IMR-90 (cell line): ENCODE measurements at regions not wholly inside any gene's neighbourhood (a gene's known extent, or its start where the extent isn't known, plus 50 kb on each side); places are given as distances from the start of the nearest gene placed in this dataset.
A peak's percentile ranks its signal among the peaks of the same experiment; 100 is the strongest.

Experiments
- ATAC-seq: fragments of 200-7000 bp; cut with Tn5 transposase; 2 replicates; pipeline ENCODE4 v1.9.1; 2020; ENCODE audit warnings: low read depth, mild to moderate bottlenecking, moderate library complexity
- BruUV-seq: library from RNA; stranded (reverse); fragments of 400-500 nt; replicated peaks from 2 replicates; lab custom pipeline; 2021; lab: Mats Ljungman, UMichigan
- CTCF ChIA-PET: fragments of 300-600 bp; formaldehyde crosslinking; extraction: SDS; loops from one replicate; lab custom pipeline; 2021; ENCODE audit warnings: antibody characterized with exemption; lab: Yijun Ruan, JAX
- POLR2A ChIA-PET: fragments of 300-600 bp; sonication (Branson Sonifier 250); formaldehyde crosslinking; loops from one replicate; lab custom pipeline; 2022; ENCODE audit warnings: antibody characterized with exemption; ENCODE audit not compliant: unreplicated experiment; lab: Charles Lee
- DNase-seq: peaks from one replicate; pipeline ENCODE4 v3.0.0; 2013
- H2AFZ ChIP-seq: replicated peaks from 2 replicates; pipeline ENCODE3; 2013; ENCODE audit warnings: low read length, mild to moderate bottlenecking; ENCODE audit not compliant: poor library complexity
- H2AK5ac ChIP-seq: 2 replicates; pipeline ENCODE4 v1.6.1; 2013; ENCODE audit warnings: low read depth, low read length, inconsistent platforms
- H2AK9ac ChIP-seq: replicated peaks from 2 replicates; pipeline ENCODE3; 2013; ENCODE audit warnings: mild to moderate bottlenecking, low read depth, low read length, moderate library complexity; ENCODE audit not compliant: poor library complexity
- H2BK120ac ChIP-seq: 2 replicates; pipeline ENCODE4 v1.6.1; 2013; ENCODE audit warnings: low read depth, low read length, inconsistent platforms
- H2BK15ac ChIP-seq: 3 replicates; pipeline ENCODE4 v1.6.1; 2013; ENCODE audit warnings: low read depth, low read length, inconsistent platforms
- H2BK20ac ChIP-seq: 2 replicates; pipeline ENCODE4 v1.6.1; 2013; ENCODE audit warnings: low read depth, mild to moderate bottlenecking, inconsistent platforms, low read length, moderate library complexity
- H2BK5ac ChIP-seq: 2 replicates; pipeline ENCODE4 v1.6.1; 2013; ENCODE audit warnings: mild to moderate bottlenecking, low read depth, low read length, inconsistent platforms; ENCODE audit not compliant: poor library complexity, severe bottlenecking
- H3K14ac ChIP-seq: replicated peaks from 2 replicates; pipeline ENCODE4 v1.6.1; 2013; ENCODE audit warnings: low read depth, low read length, inconsistent platforms
- H3K18ac ChIP-seq: 2 replicates; pipeline ENCODE4 v1.6.1; 2013; ENCODE audit warnings: low read depth, low read length, control low read depth
- H3K23ac ChIP-seq: 2 replicates; pipeline ENCODE4 v1.6.1; 2013; ENCODE audit warnings: low read depth, low read length, inconsistent platforms
- H3K27ac ChIP-seq: 2 replicates; pipeline ENCODE4 v1.5.1; 2013; ENCODE audit warnings: mild to moderate bottlenecking, control low read depth, low read length; ENCODE audit not compliant: insufficient read depth
- H3K27me3 ChIP-seq: 2 replicates; pipeline ENCODE4 v1.6.1; 2013; ENCODE audit warnings: low read length; ENCODE audit not compliant: control insufficient read depth, insufficient read depth
- H3K36me3 ChIP-seq: 2 replicates; pipeline ENCODE4 v1.6.1; 2013; ENCODE audit warnings: low read length, mixed read lengths; ENCODE audit not compliant: control insufficient read depth, insufficient read depth
- H3K4ac ChIP-seq: 2 replicates; pipeline ENCODE4 v1.6.1; 2013; ENCODE audit warnings: low read depth, low read length, inconsistent platforms
- H3K4me1 ChIP-seq: 2 replicates; pipeline ENCODE4 v1.6.1; 2013; ENCODE audit warnings: low read length, mixed read lengths; ENCODE audit not compliant: control insufficient read depth, insufficient read depth
- H3K4me2 ChIP-seq: 2 replicates; pipeline ENCODE4 v1.6.1; 2013; ENCODE audit warnings: low read depth, mild to moderate bottlenecking, control low read depth, low read length, moderate library complexity
- H3K4me3 ChIP-seq: 2 replicates; pipeline ENCODE4 v1.5.1; 2013; ENCODE audit warnings: low read depth, mild to moderate bottlenecking, control low read depth, low read length, moderate library complexity; ENCODE audit not compliant: insufficient read depth
- H3K56ac ChIP-seq: 2 replicates; pipeline ENCODE4 v1.6.1; 2013; ENCODE audit warnings: low read length, inconsistent platforms; ENCODE audit not compliant: insufficient read depth; ENCODE audit errors: extremely low read depth
- H3K79me1 ChIP-seq, 2 experiments: 2 replicates each; pipeline ENCODE4 v1.6.1; 2013; ENCODE audit warnings: low read length in 2 of 2, inconsistent platforms in 1 of 2, low read depth in 1 of 2
- H3K9ac ChIP-seq: 2 replicates; pipeline ENCODE4 v1.6.1; 2013; ENCODE audit warnings: low read depth, low read length, control low read depth
- H3K9me1 ChIP-seq: 2 replicates; pipeline ENCODE4 v1.6.1; 2013; ENCODE audit warnings: low read length, inconsistent platforms; ENCODE audit not compliant: insufficient read depth
- H3K9me3 ChIP-seq: 2 replicates; pipeline ENCODE4 v1.6.1; 2013; ENCODE audit warnings: low read length; ENCODE audit not compliant: control insufficient read depth, insufficient read depth
- H4K20me1 ChIP-seq: 2 replicates; pipeline ENCODE4 v1.6.1; 2013; ENCODE audit warnings: low read length, inconsistent platforms; ENCODE audit not compliant: insufficient read depth
- H4K5ac ChIP-seq: 2 replicates; pipeline ENCODE4 v1.6.1; 2013; ENCODE audit warnings: mild to moderate bottlenecking, low read depth, low read length, control low read depth
- H4K8ac ChIP-seq, 2 experiments: 2 replicates each; pipeline ENCODE4 v1.6.1; 2013; ENCODE audit warnings: low read depth in 2 of 2, low read length in 2 of 2, control low read depth in 1 of 2, inconsistent platforms in 1 of 2
- H4K91ac ChIP-seq: 2 replicates; pipeline ENCODE4 v1.6.1; 2013; ENCODE audit warnings: low read depth, low read length, inconsistent platforms; ENCODE audit not compliant: insufficient read depth
- BHLHE40 ChIP-seq: fragments of 150-350 bp; IDR thresholded peaks from 2 replicates; pipeline ENCODE4 v1.6.1; 2016; ENCODE audit warnings: mild to moderate bottlenecking, low read depth, low read length
- CEBPB ChIP-seq: IDR thresholded peaks from 2 replicates; pipeline ENCODE4 v1.6.1; 2012; ENCODE audit warnings: low read depth, low read length, improper control_type of control experiment
- CTCF ChIP-seq: conservative IDR thresholded peaks from 2 replicates; pipeline ENCODE4 v1.5.1; 2012; ENCODE audit warnings: mild to moderate bottlenecking, low read depth, low read length, improper control_type of control experiment
- MAZ ChIP-seq: IDR thresholded peaks from 2 replicates; pipeline ENCODE4 v1.6.1; 2012; ENCODE audit warnings: low read depth, mild to moderate bottlenecking, low read length, improper control_type of control experiment, moderate library complexity, borderline replicate concordance
- MXI1 ChIP-seq: IDR thresholded peaks from 2 replicates; pipeline ENCODE4 v1.6.1; 2012; ENCODE audit warnings: low read depth, mild to moderate bottlenecking, low read length, moderate library complexity, borderline replicate concordance
- NFE2L2 ChIP-seq: fragments of 150-350 bp; IDR thresholded peaks from 2 replicates; pipeline ENCODE4 v1.6.1; 2016; ENCODE audit warnings: low read depth, mild to moderate bottlenecking, low read length
- RAD21 ChIP-seq: IDR thresholded peaks from 2 replicates; pipeline ENCODE4 v1.6.1; 2012; ENCODE audit warnings: low read length, improper control_type of control experiment
- SMC3 ChIP-seq: fragments of 150-350 bp; IDR thresholded peaks from 2 replicates; pipeline ENCODE4 v1.6.1; 2016; ENCODE audit warnings: low read depth, mild to moderate bottlenecking, antibody characterized with exemption, low read length, moderate library complexity
- WGBS, 2 experiments: methylation state at CpG; one replicate each; pipeline versions ENCODE4 v1.1.5 to v1.1.7; 2013; ENCODE audit warnings: missing lambda C conversion rate in 2 of 2; ENCODE audit not compliant: insufficient read length in 1 of 2; ENCODE audit errors: extremely low coverage in 2 of 2; 5-methylcytosine and 5-hydroxymethylcytosine counted together
- dilution Hi-C: fragments of 300-500 bp; cut with HindIII; formaldehyde crosslinking; loops from one replicate; pipeline ENCODE4 v1.14.3; 2018; ENCODE audit warnings: low sequenced_read_pairs; ENCODE audit not compliant: unreplicated experiment
- in situ Hi-C: fragments of 300-500 bp; cut with MboI; formaldehyde crosslinking; loops from 3 replicates; pipeline ENCODE4 v1.14.3; 2019; ENCODE audit warnings: low sequenced_read_pairs, inconsistent platforms, mixed read lengths
- intact Hi-C: fragments of 100-400 bp; cut with micrococcal nuclease; formaldehyde crosslinking; loops from 2 replicates; pipeline ENCODE4 v1.10.0; 2022

GRCh38 chr6:169831450-169832246 is 80.2 kb downstream of the ERMARD start:
- dilution Hi-C loops (no loop called here), intact Hi-C loops (loop anchor here (1.0 to 10.0 kb wide), 3 partner anchors 463 to 699 kb away; partner anchors contain the start of gene DLL1), in situ Hi-C loops (loop anchor here (5.0 kb wide), 1 partner anchor 686 kb away; no protein-coding TSS in a partner anchor)
- Histone ChIP-seq H4K8ac (no peak overlapping the region), H3K4me1 (no peaks in the 10 kb centered on the region), H3K56ac (no peak overlapping the region), H3K79me1 (no peaks in the 10 kb centered on the region), H2AK9ac (no peak overlapping the region), H3K18ac (no peak overlapping the region), H3K14ac (no peak overlapping the region), H3K27ac (no peak overlapping the region), H3K9ac (no peak overlapping the region), H2AK5ac (no peak overlapping the region), H4K91ac (no peak overlapping the region), H3K4me2 (no peak overlapping the region), H3K4ac (no peak overlapping the region), H4K20me1 (no peaks in the 10 kb centered on the region), H3K9me3 (no peaks in the 10 kb centered on the region), H2AFZ (peak overlapping the region; percentile 80), H3K4me3 (no peak overlapping the region), H3K23ac (no peak overlapping the region), H2BK120ac (no peak overlapping the region), H2BK5ac (no peak overlapping the region), H3K9me1 (no peaks in the 10 kb centered on the region), H2BK15ac (no peak overlapping the region), H2BK20ac (no peak overlapping the region), H4K5ac (no peak overlapping the region), H3K36me3 (no peaks in the 10 kb centered on the region), H3K27me3 (peaks cover 4% of the 10 kb centered on the region)
- POLR2A ChIA-PET: no interaction called here
- CTCF ChIA-PET: interaction anchor here (0.6 to 1.9 kb wide), 31 partner anchors 9 to 728 kb away, joined by 3 to 21 read pairs (median 4); no protein-coding TSS in a partner anchor
- TF ChIP-seq NFE2L2 (no peak), CTCF (peak; percentile 73), MXI1 (no peak), SMC3 (peak; percentile 75), BHLHE40 (no peak), RAD21 (peak; percentile 80), CEBPB (peak; percentile 94), MAZ (no peak)
- DNase-seq (peak; percentile 36), ATAC-seq (peak; percentile 97)
- 4% methylated on average over 4 of the region's 32 CpGs; no CpG with 5 or more reads in 1 of the 2 experiments for WGBS, 2 experiments
- no TSS peak for BruUV-seq
